ENCODE measurements at regions not wholly inside any gene's neighbourhood (a gene's known extent, or its start where the extent isn't known, plus 50 kb on each side); places are given as distances from the start of the nearest gene placed in this dataset.
"Not testable (repeated sequence)": the region's sequence is repeated elsewhere in the genome, so short reads cannot be mapped to it uniquely, and the experiment has no call there.

GRCh38 chr20:25854666-25855065 is 158.0 kb upstream of the ZNF337 start:
- in situ Hi-C loops (cut with MboI; ENCODE audit: low sequenced_read_pairs): loop anchor here (25.0 kb wide), 1 partner anchor 692 kb away; no protein-coding TSS in a partner anchor

DNA sequence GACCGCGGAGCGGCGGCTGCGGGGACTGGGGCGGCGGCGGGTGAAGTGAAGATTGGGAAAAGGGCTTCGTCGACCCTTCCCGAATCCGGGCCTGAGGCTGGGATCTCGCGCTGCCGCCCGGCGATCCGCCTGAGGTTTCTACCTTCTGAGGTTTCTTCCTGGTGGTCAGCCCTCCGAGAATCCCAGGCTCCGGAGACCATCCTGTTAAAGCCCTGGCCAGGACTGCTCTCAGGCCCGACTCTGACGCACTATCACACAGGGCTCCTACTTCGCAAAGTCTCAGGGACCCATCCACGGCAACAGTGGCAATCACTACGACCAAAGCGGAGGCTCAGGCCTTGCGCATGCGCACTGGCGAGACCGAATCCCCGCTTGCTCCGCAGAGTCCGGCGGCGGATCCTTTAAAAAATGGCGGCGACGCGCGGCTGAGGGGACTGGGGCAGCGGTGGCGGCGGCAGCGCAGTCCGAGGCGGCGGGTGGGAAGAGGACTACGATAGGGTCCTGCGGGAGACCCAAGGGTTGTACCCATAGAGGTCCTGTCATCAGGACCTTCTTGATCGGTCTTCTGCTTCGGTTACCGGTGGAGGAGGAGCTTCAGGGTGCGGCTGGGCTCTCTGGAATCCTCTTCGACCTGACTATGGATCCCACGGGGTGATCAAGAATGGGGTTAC is 157.2 kb upstream of the ZNF337 start:
- in situ Hi-C loops (cut with MboI; ENCODE audit: low sequenced_read_pairs): loop anchor here (25.0 kb wide), 1 partner anchor 692 kb away; no protein-coding TSS in a partner anchor

- in situ Hi-C loops (cut with MboI; ENCODE audit: low sequenced_read_pairs): loop anchor here (25.0 kb wide), 1 partner anchor 691 kb away; no protein-coding TSS in a partner anchor
Observed at GRCh38 chr20:25852968-25853717, 156.5 kb upstream of the ZNF337 start.

DNA sequence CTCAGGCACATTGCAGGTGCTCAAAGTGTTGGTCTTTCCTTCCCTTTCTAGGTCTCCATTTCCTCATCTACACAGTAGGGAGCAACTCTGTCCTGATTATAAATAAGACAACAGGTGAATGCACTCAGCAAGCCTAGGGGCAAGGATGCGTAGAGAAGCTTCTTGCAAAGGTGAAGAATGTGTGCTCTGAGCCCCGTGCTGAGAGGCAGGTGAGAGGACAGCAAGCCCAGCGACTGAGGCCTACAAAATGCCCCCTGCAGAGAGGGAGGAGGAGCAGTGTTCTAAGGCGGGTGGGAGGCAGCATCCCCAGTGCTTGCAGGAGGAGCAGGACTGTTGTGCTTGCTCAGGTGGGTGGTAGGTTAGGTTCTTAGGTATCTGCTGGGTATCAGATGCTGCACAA is 153.5 kb upstream of the ZNF337 start:
- in situ Hi-C loops (cut with MboI; ENCODE audit: low sequenced_read_pairs): loop anchor here (25.0 kb wide), 1 partner anchor 688 kb away; no protein-coding TSS in a partner anchor

- in situ Hi-C loops (cut with MboI; ENCODE audit: low sequenced_read_pairs): no loop called here
Observed at GRCh38 chr20:25848222-25848621, 151.6 kb upstream of the ZNF337 start.

- in situ Hi-C loops (cut with MboI; ENCODE audit: low sequenced_read_pairs): not testable (repeated sequence)
Observed at GRCh38 chr20:25844640-25845039, 148.0 kb upstream of the ZNF337 start.

GRCh38 chr20:25813511-25813910 is 116.9 kb upstream of the ZNF337 start:
- in situ Hi-C loops (cut with MboI; ENCODE audit: low sequenced_read_pairs): not testable (repeated sequence)

DNA sequence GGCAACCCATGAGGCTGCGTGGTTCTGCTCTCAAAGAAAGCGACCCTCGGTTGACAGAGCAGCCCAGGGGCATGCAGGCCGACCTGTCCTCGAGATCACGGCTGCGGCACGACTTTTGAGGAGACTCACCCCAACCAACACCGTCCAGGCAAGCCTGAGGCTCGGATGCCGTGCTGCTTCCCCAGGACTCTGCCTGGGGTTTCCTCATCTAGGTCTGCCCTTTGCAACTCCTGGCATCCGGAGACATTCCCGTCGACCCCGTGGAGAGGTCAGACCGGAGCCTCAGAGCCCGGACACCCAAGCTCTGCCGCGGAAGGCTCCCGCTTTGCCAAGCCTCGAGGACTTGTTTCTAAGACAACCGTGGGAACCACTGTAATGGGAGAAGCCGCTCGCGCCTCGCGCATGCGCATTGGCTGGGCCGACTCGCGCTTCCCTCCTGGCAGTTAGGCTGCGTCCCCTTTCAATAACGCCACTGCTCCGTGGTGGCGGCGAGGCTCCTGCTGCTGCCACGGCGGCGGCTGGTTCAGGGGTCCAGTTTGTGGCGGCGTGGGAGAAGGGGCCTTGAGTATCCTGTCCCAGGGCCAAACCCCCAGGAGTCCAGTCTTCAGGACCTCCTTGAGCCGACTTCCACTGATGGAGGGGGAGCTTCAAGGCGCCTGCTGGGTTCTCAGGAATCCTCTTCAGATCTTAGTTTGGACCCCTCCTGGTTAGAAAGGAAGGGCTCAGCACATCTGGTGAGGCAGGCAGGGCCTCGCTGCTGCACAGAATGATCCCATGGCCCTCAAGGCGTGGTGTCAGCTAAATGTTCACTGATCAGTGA is 101.7 kb upstream of the ZNF337 start:
- in situ Hi-C loops (cut with MboI; ENCODE audit: low sequenced_read_pairs): not testable (repeated sequence)

GRCh38 chr20:25797062-25797461 is 100.4 kb upstream of the ZNF337 start:
- in situ Hi-C loops (cut with MboI; ENCODE audit: low sequenced_read_pairs): not testable (repeated sequence)

GRCh38 chr20:25777241-25777640 is 80.6 kb upstream of the ZNF337 start:
- in situ Hi-C loops (cut with MboI; ENCODE audit: low sequenced_read_pairs): not testable (repeated sequence)

DNA sequence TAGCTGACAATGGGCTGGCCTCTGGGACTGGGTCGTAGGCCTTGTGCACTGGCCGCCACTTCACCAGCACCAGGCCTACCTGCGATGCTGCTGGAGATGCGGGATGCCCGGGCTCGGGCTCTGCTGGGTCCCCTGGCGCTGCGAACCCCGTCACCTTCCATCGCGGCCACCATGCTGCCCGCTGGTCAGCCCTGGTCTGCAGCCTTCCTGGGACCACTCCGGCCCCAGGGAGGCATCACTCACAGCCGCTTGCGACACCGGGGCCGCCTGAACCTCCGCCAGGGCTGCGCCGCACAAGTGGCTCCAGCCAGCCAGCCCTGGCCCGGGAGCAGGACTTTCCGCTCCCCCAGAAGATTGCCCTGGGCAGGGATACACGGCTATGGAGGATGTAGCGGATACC is 78.1 kb upstream of the ZNF337 start:
- in situ Hi-C loops (cut with MboI; ENCODE audit: low sequenced_read_pairs): not testable (repeated sequence)

- in situ Hi-C loops (cut with MboI; ENCODE audit: low sequenced_read_pairs): not testable (repeated sequence)
Observed at GRCh38 chr20:25774203-25774602, 77.5 kb upstream of the ZNF337 start.

GRCh38 chr20:25772437-25772836 is 75.8 kb upstream of the ZNF337 start:
- in situ Hi-C loops (cut with MboI; ENCODE audit: low sequenced_read_pairs): not testable (repeated sequence)

- in situ Hi-C loops (cut with MboI; ENCODE audit: low sequenced_read_pairs): not testable (repeated sequence)
Observed at GRCh38 chr20:25771818-25772217, 75.2 kb upstream of the ZNF337 start.

DNA sequence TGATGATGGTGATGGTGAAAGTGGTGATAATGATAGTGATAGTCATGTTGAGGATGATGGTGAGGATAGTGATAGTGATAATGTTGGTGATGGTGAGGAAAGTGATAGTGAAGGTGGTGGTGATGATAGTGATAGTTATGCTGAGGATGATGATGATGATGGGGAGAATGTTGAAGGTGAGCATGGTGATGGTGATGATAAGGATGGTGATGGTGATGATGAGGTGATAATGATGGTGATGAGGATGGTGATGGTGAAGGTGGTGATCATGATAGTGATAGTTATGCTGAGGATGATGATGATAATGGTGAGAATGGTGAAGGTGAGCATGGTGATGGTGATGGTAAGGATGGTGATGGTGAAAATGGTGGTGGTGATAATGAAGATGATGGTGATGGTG is 64.9 kb upstream of the ZNF337 start:
- in situ Hi-C loops (cut with MboI; ENCODE audit: low sequenced_read_pairs): no loop called here

DNA sequence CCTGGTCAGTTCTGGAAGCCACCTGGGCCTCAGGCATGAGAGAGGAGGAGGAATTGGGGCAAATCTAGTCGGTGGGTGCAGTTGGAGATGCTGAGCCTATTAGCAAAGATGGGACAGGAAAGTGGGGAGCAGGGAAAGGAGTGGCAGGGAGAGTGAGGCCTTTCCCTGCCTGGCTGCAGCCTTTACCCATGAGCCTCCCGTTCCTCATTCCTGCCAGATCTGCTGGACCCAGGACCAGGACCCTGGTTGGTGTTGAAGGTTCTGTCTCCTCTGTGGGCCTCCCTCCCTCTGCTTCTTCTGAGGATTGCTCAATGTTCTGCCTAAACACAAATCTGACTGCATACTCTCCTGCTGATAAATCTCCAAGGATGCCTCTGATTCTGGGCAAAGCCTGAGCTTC is 64.4 kb upstream of the ZNF337 start:
- in situ Hi-C loops (cut with MboI; ENCODE audit: low sequenced_read_pairs): not testable (repeated sequence)

DNA sequence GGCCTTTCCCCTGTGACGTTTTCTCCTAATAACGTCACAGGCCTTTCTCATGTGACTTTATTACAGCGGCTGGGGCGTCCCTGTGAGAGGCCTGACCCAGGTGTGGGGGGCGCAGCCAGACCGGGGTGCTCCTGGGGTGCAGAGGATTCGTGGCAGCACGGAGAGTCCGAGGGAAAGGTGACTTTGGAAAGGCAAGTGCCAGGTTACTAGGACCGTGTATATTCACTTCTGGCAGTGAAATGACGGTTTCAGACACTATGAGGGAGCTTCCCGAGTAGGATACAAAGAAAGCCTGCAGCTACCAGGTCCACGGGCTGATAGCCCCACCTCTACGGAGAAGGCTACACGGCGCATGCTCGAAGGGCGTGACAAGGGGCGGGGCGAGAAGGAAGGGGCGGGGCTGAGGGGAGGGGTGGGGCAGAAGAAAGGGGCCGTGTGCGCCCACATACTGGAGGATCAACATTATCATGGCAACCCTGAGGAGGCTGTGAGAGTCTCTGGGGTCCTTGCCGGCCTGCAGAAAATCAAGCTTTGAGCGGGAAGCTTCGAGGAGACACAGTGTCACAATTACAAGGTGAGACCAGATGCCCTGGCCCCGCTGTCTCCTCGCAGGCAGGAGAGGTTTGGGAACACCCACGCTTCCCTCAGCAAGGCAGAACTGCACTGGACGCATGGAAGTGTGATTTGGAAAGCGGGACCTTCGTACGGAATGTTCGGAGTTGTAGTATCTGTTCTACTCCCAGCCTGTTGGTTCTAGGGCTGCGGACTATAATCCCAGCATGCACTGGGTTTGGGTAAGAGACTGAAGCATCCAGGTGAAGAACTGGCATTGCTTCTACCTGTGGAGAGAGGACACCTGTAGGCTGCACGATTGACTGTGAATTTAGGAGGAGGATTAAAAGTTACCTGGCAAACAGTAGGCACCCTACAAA is 54.4 kb upstream of the ZNF337 start:
- in situ Hi-C loops (cut with MboI; ENCODE audit: low sequenced_read_pairs): no loop called here

GRCh38 chr20:25750220-25750764 is 53.6 kb upstream of the ZNF337 start:
- in situ Hi-C loops (cut with MboI; ENCODE audit: low sequenced_read_pairs): no loop called here

DNA sequence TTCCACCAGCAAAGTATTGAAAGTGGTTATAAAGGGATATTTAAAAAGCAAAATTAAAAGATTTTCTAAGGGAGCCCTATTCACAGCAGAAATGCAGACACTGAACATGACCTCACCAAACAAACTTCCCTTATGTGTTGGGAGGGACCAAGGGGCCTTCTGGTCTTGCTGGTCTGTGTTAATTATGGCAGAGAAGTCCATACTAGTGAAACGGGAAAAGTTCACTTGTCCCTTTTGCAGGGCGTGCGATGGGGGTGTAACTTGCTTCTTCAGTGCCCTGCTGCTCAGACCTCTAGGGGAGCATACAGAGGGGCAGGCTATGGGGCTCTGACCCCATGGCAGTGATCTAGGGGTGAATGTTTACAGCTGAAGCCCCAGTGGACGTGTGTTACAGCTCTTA is 53.0 kb upstream of the ZNF337 start:
- in situ Hi-C loops (cut with MboI; ENCODE audit: low sequenced_read_pairs): no loop called here

Measured in HL-60/S4 (cell line).